H7 (cell line): ENCODE measurements at regions not wholly inside any gene's neighbourhood (a gene's known extent, or its start where the extent isn't known, plus 50 kb on each side); places are given as distances from the start of the nearest gene placed in this dataset.

ENCODE experiments used
- DNase-seq: peaks from one replicate; pipeline ENCODE4 v3.0.0; 2012
- H3K27me3 ChIP-seq: 2 replicates; pipeline ENCODE4 v1.6.0; 2011; ENCODE audit warnings: mild to moderate bottlenecking, low read length; ENCODE audit not compliant: control insufficient read depth, insufficient read depth
- H3K36me3 ChIP-seq: replicated peaks from 2 replicates; pipeline ENCODE4 v1.5.1; 2011; ENCODE audit warnings: low read length; ENCODE audit not compliant: control insufficient read depth, insufficient read depth
- H3K4me3 ChIP-seq: 2 replicates; pipeline ENCODE4 v1.5.1; 2011; ENCODE audit warnings: low read depth, mild to moderate bottlenecking, control low read depth, low read length, moderate library complexity; ENCODE audit not compliant: insufficient read depth

DNA sequence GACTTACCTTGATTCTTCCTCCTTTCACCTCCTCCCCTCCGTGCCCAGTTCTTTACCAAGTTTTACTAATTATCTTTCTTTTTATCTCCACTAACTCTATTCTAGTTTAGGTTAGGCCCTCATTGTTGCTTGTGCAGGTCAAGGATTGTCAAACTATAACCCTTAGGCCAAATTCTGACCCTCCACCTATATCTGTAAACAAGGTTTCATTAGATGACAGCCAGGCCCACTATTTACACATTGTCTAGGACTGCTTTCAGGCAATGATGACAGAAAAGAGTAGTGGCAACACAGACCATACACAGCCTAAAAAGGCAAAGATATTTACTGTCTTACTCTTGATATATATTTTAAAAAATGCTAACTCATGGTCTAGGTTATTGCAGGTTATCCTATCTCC is 212.0 kb downstream of the RAD51AP2 start:
- Histone ChIP-seq H3K27me3 (no peaks in the 10 kb centered on the region), H3K36me3 (no peaks in the 10 kb centered on the region), H3K4me3 (no peak overlapping the region)
- DNase-seq = no peak

- H3K36me3 ChIP-seq = no peaks in the 10 kb centered on the region
- H3K27me3 ChIP-seq = no peaks in the 10 kb centered on the region
- H3K4me3 ChIP-seq = no peak overlapping the region
- no peak for DNase-seq
These were observed 214.7 kb downstream of the RAD51AP2 start for GRCh38 chr2:17303521-17303920.

DNA sequence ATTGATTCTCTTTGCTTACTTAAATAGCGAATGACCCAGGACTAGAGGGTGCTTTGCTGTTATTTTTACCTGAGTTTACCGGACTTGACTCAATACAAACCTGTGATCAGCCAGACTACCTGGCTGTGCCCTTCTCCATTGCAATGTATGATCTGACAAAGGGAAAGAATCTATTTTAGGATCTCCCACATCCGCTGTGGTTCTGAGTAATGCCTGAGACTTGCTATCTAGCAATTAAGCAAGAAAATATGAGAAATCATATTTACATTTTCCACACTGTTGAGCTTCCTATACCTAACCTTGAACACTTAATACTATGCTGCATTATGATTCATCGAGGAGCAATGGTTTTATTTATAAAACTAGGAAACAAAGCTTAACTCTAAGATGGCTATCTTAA is 215.2 kb downstream of the RAD51AP2 start:
- Histone ChIP-seq H3K27me3 (no peaks in the 10 kb centered on the region), H3K36me3 (no peaks in the 10 kb centered on the region), H3K4me3 (no peak overlapping the region)
- no peak for DNase-seq

GRCh38 chr2:17302281-17302680 is 216.0 kb downstream of the RAD51AP2 start:
- no peak for DNase-seq
- no peaks in the 10 kb centered on the region for H3K27me3 ChIP-seq
- H3K4me3 ChIP-seq = no peak overlapping the region
- H3K36me3 ChIP-seq = no peaks in the 10 kb centered on the region

GRCh38 chr2:17301437-17301836 is 216.8 kb downstream of the RAD51AP2 start:
- H3K36me3 ChIP-seq = no peaks in the 10 kb centered on the region
- DNase-seq = peak; percentile 3
- no peak overlapping the region for H3K4me3 ChIP-seq
- no peaks in the 10 kb centered on the region for H3K27me3 ChIP-seq

DNA sequence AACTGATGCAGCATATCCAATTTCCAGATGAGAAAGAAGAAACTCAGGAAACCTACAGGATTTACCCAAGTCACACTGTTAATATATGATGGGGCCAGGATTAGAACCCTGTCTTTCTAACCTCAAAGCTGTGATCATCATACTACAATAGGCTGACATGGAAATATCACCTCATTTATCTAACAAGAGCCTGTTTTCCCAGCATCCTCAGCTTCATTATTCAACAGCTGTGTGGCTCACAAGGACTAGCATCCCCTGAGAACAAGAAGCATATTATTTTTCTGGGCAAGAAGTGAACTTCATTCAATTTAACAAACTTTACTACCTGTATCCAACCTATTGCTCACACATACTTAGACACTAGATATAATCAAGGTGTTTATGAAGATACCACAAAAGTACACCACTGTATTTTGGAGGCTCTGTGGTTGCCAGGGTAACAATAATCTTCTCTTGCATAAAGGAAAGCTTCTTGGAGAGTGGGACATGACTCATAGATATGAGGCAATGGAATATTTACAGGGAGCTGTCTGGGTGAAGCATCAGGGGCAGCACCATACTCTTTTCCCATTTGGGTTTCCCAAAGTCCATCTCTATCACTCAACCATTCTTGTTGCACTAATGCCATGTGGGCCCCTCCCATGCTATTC is 218.2 kb downstream of the RAD51AP2 start:
- DNase-seq = no peak
- Histone ChIP-seq H3K36me3 (no peaks in the 10 kb centered on the region), H3K4me3 (no peak overlapping the region), H3K27me3 (no peaks in the 10 kb centered on the region)

DNA sequence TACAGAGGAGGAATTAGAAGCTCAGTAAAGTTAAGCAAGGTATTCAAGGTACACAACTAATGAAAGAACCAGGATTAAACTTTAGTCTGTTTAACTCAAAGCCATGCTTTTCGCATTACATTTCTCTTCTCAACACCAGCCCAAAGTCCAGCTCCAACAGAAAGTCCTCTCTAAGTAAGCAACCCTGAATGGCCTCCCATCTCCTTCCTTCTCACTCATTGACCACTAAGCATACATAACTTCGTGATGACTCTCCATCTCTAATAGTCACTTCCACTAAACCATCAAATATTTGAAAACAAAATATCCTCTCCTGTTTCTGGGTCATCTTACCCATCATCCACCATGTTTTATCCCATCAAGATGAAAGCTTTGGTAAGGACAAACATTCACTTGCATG is 219.8 kb downstream of the RAD51AP2 start:
- H3K36me3 ChIP-seq = no peaks in the 10 kb centered on the region
- no peak for DNase-seq
- no peaks in the 10 kb centered on the region for H3K27me3 ChIP-seq
- H3K4me3 ChIP-seq = no peak overlapping the region

DNA sequence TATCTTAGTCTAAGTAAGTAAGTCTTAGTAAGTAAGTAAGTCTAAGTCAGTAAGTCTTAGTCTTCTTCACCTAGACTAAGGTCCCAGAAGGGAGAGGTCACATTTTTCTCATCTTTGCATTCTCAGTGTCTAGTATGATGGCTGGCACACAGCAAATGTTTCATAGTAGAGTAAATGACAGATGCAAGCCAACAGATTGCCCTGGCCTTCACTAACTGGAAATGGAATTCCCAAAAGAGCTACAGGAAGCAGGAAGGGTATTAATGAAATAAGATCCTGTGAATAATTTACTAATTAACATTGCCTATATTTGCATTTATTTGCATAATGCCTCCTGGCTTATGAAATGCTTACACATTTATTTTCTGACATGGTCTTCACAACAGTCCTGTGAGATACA is 221.6 kb downstream of the RAD51AP2 start:
- Histone ChIP-seq H3K27me3 (no peaks in the 10 kb centered on the region), H3K4me3 (no peak overlapping the region), H3K36me3 (no peaks in the 10 kb centered on the region)
- DNase-seq = no peak

DNA sequence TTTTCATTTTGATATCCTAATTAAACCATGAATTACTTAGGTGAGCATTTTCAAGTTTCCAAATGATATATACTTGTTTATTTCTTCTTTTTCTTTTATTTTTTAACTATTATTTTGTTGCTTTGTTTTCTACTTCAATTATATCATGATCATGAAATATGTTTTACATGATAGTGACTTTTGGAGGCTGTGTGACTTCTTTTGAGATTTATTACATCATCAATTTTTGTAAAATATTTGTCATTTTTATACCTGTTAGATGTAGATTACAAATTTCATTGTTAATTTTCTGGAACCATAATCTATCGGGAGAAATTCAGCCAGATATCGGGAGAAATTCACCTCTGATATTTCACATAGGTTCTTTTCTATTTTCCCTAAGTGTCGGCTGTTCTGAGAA is 228.6 kb downstream of the RAD51AP2 start:
- no peak overlapping the region for H3K4me3 ChIP-seq
- no peaks in the 10 kb centered on the region for H3K36me3 ChIP-seq
- H3K27me3 ChIP-seq = no peaks in the 10 kb centered on the region
- DNase-seq = no peak

- Histone ChIP-seq H3K27me3 (no peaks in the 10 kb centered on the region), H3K4me3 (no peak overlapping the region), H3K36me3 (no peaks in the 10 kb centered on the region)
- no peak for DNase-seq
These were observed 231.1 kb downstream of the RAD51AP2 start for GRCh38 chr2:17287183-17287582.

- no peak for DNase-seq
- no peaks in the 10 kb centered on the region for H3K27me3 ChIP-seq
These were observed 235.4 kb downstream of the RAD51AP2 start for GRCh38 chr2:17282826-17283225.

DNA sequence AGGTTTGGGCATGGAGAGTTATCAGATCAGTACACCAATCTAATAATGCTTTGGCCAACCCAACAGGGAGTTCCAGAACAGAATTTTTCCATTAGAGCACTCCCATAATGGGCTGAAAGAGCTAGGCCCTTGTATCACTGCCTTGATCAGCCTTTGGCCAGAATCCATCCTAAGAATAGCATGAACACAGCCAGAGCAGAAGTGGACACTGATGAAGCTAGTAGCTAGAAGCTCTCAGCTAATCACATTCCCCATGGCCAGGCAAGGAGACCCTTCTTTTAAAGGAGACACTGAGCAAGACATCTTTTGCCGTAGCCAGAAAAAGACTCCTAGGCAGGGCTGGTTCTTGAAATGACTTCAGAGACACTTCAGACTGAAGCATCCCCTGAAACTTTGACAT is 236.0 kb downstream of the RAD51AP2 start:
- Histone ChIP-seq H3K27me3 (no peaks in the 10 kb centered on the region), H3K36me3 (no peaks in the 10 kb centered on the region), H3K4me3 (no peak overlapping the region)
- DNase-seq = no peak

More at GRCh38 chr2:17282826-17283225, 235.4 kb downstream of the RAD51AP2 start:
- H3K36me3 ChIP-seq = no peaks in the 10 kb centered on the region
- H3K4me3 ChIP-seq = no peak overlapping the region

- no peaks in the 10 kb centered on the region for H3K36me3 ChIP-seq
- H3K27me3 ChIP-seq = no peaks in the 10 kb centered on the region
- no peak for DNase-seq
- no peak overlapping the region for H3K4me3 ChIP-seq
These were observed 242.0 kb downstream of the RAD51AP2 start for GRCh38 chr2:17276220-17276619.

DNA sequence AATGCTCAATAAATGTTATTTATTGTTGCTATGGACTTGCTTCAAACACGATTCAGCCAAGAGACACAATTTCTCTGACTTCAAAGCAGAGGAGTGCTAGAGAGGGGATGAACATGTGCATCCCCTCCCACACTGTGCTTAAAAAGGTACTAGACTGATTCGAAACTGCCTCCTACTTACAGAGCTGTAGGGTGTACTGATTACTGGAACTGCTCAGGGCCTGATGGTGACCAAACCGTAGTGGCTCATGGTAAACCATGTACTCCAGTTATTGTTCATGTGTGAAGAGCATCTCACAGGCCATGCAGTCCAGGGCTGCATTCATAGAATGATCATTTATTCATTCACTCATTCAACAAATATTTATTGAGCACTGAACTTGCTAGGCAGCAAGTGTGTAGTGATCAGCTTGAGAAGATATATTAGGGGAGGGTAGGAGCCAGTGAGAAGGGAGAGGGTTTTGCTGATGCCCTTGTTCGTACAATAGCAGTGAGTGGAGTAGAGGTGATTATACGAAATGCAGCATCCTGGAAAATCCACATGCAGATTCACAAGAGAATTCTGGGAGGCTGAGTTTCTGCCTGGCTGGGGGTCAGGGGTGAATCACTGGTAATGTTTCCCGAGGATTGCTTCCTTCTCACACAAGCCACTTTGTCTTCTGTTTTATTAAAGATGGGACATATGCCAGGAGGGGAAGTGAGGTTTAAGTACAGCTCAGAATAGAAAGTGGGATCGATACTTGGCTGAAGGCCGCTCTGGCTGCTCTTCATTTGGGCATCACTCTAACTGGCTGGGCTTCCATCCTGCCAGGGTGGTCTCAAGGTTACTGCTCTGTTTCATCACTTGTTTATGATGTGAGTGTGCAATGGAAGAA is 245.4 kb downstream of the RAD51AP2 start:
- no peak for DNase-seq
- H3K27me3 ChIP-seq = no peaks in the 10 kb centered on the region
- no peaks in the 10 kb centered on the region for H3K36me3 ChIP-seq
- no peak overlapping the region for H3K4me3 ChIP-seq

DNA sequence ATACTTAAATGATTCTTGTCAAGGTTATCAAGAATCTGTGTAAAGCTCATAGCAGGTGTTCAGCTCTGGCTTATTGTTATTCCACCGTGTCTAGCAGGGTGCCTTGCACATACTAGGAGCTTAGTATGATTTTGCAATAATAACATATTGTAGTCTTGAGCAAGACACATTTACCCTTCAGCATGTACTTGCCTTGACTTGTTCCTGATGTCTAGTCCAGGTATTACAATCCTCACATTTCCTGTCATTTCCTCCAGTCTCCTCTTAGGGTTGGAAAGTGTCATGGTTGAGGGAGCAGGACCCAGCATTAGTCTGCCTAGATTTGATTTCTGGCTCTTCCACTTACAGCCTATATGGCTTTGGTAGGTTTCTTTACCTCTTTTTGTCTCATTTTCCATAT is 246.1 kb downstream of the RAD51AP2 start:
- H3K4me3 ChIP-seq = no peak overlapping the region
- H3K27me3 ChIP-seq = no peaks in the 10 kb centered on the region
- no peaks in the 10 kb centered on the region for H3K36me3 ChIP-seq
- DNase-seq = no peak
